Smooth muscle cell of the brain vasculature (primary cell): ENCODE measurements at regions not wholly inside any gene's neighbourhood (a gene's known extent, or its start where the extent isn't known, plus 50 kb on each side); places are given as distances from the start of the nearest gene placed in this dataset.
"Not testable (repeated sequence)": the region's sequence is repeated elsewhere in the genome, so short reads cannot be mapped to it uniquely, and the experiment has no call there.

Source experiments
- DNase-seq: peaks from one replicate; pipeline ENCODE4 v3.0.0-alpha.2; 2012; ENCODE audit warnings: low read depth, low spot score

DNA sequence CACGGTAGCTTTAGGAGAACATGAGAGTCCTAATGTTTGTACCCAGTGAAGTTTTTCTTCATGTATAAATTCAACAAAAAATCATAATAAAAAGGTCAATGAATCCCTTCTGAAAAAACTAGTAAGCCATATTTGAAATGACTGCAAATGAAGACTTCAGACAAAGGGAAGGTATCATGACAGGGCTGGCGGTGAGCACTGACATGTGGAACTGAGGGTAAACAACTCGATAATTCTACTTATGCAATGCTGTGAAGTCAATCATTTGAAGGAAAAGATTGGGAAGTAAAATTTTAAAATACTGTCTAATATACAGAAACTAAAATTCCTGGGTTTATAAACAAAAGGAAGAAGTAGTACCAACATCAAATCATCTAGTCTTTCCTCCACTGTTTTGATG, 190.2 kb upstream of the COPS8 start:
- no peak for DNase-seq

- DNase-seq: no peak
Observed at GRCh38 chr2:236896688-236897087, 189.0 kb upstream of the COPS8 start.

DNA sequence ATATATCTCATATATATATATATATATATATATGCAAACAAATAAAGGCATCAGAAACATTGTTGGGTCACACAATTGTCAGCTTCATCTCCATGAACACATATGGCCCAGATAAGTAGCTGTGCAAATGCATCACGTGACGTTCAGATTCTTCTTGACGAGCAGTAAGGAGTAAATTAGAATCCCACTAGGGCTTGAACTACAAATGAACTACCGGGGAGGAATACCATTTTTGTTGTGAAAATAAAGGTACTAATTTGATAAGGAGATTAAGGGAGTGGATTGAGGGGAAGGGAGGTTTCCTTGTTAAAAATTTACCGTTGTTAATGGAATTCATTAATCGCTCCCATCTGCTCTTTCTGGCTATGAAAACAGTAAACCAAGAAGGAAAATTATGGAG, 186.5 kb upstream of the COPS8 start:
- no peak for DNase-seq

DNA sequence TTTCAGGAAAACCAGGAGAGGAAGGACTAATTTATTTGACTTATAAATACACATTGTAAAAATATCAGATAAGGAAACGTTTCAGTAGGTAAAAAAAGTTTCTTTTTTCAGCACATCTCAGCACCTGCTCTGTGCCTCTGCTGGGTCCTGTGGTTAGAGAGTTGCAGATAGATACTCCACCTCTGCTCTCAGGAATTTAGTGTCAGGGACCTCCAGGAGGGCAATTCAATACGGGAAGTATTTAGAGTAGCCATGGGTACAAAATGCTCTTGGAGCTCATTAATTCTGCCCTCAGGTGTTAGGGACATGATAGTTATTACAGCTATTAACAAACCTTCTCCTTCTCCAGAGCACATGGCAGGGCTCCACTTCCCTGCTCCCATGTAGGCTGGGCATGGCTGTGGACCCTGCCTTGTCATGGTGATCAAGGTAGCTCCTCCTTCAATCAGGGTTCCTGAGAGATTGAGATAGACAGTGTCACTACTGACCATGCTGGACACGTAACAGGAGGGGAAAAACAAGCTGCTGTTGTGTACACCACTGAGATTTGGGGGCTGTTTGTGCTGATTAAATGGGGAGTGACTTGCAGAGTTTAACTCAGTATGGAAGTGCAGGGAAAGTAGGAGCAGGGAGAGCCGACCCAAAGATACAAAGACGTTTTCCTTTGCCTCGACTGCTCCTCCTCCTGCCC, 185.6 kb upstream of the COPS8 start:
- DNase-seq: no peak

- DNase-seq: no peak
Observed at GRCh38 chr2:236901956-236902355, 183.7 kb upstream of the COPS8 start.

- DNase-seq: no peak
Observed at GRCh38 chr2:236903978-236904377, 181.7 kb upstream of the COPS8 start.

DNA sequence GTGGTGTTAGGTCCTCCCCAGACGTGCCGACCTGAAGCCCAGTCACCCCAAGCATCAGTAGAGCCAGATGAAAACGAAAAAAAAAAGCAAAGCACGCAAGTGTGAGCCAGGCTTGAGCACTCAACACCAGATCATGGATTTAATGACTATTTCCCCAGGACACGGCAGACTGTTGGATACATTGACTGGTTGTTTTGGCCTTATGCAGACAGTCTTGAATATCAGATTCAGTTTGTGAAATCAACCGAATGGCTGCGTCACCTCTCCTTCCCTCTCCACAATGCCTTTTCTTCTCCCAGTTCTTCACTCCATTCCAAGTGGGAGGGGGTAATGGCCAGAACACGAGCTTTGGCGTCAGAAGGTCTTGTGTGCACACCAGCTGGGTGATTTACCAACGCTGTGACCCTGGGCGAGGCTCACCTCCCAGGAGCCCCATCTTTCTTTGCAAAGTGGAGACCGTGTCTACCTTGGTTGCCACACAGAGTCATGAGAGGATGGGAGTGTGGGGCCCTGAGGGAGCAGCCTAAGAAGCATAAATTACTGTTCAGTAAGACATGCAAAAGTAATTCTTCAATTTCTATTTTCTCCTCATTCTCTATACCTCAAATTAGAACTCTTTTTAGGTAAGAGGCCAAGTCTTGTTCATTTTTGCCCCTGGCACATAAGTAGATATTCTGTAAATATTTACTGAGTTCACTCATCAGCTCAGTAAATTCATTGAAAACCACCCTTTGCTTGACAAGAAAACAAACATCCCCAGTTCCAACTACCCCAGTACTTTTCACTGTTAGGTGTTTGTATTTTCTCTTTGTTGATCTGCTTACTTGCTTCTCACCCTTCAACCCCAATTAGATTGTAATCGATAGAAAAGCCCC, 181.1 kb upstream of the COPS8 start:
- DNase-seq: no peak

DNA sequence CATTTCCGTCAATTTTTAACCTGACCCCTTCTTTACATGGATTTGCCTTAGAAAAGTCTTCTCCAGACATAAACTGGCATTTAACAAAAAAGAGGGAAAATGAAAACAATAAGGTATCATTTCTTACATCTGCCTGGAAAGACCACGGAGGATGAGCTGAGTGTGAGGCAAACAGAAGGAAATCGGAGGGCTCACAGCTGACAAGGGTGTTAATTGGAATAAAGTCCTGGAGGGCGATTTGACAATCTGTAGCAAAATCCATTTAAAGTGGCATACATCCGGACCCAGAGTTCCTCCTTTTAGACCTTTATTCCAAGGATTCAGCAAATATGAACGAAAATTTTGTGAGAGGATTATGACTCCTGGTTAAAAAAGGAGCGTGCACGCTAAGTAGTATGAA, 179.7 kb upstream of the COPS8 start:
- no peak for DNase-seq

DNA sequence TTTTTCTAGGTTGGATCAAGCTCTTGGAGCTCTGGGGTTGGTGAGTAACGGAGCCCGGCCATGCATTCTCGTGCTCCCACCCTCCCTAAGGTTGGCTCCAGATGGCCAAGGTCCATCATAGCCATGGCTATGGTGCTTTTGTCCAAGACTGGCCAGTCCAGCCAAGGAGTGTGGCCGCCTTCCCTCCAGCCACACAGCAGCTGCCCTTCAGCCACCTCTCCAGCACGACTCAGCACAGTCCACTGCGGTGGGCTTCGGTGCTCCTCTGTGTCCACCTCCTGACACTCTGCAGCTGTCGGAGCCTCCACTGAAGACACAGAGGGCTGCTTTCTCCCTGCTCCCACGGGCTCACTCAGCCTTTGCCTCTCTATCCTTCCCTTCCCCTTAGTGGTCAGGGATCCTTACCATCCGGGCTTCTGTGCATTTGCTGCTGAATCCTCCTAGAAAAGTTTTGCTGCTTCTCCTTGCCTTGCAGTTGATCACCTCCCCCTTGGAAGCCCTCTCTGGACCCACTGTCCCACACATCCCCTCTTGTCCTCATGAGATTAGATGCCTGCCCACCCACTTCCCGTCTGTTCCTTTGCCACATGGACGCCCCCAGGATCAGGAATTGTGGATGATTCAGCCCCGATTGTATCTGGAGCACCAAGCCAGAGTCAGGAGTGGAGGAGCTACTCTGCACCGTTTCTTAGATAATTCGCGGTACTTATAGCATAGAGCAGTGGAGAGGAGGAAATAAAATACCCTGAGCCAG, 177.1 kb upstream of the COPS8 start:
- DNase-seq: no peak

DNA sequence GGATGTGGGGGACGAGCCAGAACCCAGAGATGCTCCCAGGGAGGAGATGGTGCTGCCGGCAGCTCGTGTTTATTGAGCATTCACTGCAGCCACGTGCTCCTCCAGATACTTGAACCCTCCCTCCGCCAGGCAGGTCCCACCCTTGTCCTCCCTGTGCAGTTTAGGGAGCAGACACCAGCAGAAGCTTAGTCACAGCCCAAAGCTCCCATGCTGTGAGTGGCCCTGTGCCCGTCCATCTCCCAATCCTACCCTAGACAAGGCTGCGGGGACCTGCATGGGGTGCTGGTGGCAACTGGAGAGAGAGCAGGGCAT, 176.5 kb upstream of the COPS8 start:
- no peak for DNase-seq

- no peak for DNase-seq
Observed at GRCh38 chr2:236909802-236910201, 175.9 kb upstream of the COPS8 start.

- DNase-seq: no peak
Observed at GRCh38 chr2:236910781-236911495, 174.8 kb upstream of the COPS8 start.

- no peak for DNase-seq
Observed at GRCh38 chr2:236912326-236913120, 173.2 kb upstream of the COPS8 start.

DNA sequence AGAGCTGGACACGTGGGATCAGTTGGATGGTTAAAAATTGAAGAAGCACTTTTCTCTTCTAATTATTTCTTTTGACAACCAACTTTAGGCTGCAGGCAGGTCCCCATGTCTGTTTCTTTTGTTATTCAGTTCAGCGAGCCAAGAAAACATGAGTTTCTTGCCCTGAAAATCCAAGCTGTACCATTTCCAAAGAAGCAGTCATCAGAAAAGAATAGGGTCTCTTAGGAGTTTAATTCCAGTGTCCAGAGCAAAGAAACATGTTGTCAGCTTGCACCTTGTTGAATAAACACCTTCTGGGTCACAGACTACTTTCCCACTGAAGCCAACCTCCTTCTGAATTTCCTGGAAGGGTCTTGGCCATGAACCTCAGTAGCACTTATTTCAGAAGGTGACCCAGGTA, 170.5 kb upstream of the COPS8 start:
- DNase-seq: no peak

GRCh38 chr2:236915726-236916125, 170.0 kb upstream of the COPS8 start:
- DNase-seq: no peak

DNA sequence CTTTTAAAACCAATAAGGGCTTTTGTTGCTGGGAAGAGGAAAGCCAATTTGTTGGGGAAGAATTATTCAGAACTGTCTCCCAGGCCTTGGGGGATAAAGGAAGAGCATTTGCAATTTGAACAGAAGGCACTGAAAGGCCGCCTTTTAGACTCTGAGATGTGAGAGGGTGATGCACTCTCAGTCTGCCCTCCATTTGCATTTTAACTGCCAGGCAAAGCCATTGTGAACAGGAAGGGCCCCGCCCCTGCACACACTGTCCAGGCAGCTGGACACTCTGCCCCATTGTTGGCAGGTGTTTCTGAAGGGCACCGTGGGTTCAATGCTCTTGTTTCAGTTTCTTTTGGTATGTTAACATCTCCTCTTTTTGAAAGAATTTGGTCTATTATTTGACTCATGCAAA, 169.5 kb upstream of the COPS8 start:
- DNase-seq: no peak

DNA sequence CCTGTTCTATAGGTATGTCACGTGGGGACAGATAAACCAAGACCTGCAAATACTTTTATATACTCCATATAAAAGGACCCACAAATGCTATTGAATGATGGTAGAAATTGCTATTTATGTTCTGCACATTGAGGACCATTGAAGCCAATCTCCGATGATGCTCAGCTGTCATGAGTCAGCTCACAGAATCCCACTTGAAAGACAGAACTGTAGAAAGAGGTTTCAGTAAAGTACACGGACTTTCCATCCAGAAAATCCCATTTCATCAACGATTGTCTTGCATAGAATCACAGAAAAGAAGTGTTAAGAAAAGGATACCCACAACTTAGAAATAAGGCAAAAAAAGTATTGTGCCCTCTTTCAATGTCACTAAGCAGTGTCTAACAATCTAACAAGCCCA, 169.0 kb upstream of the COPS8 start:
- no peak for DNase-seq

DNA sequence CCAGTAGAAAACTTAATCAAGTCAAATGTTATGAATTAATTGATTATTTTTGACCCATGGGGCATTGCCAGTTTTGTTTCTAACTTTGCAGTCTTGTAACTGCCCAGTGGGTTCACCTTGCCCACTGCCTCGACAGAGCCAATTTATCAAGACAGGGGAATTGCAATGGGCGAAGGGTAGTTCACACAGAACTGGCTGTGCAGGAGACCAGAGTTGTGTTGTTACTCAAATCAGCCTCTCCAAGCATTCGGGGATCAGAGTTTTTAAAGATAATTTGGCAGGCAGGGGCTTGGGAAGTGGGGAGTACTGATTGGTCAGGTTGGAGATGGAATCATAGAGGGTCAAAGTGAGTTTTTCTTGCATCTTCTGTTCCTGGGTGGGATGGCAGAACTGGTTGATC, 168.5 kb upstream of the COPS8 start:
- DNase-seq: no peak

GRCh38 chr2:236918545-236918944, 167.1 kb upstream of the COPS8 start:
- no peak for DNase-seq

GRCh38 chr2:236919209-236919608, 166.5 kb upstream of the COPS8 start:
- DNase-seq: no peak

DNA sequence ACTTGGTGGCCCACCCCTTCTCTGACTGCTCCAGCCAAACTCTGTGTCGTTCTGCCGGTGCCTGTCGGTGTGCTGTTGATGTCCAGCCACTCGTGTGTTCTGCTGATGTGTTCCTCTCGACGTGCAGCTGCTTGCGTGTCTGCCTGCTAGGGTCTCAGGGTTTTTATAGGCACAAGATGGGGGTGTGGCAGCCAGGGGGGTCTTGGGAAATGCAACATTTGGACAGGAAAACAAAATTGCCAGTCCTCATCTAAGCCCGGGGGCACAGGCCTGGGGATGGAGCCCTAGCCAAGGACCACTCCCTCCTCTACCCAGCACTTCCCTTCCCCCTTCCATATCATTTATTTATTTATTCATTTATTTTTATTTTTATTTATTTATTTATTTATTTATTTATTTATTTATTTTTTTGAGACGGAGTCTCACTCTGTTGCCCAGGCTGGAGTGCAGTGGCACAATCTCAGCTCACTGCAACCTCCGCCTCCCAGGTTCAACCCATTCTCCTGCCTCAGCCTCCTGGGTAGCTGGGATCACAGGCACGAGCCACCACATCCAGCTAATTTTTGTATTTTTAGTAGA, 165.8 kb upstream of the COPS8 start:
- not testable (repeated sequence) for DNase-seq
